ENCODE measurements at regions not wholly inside any gene's neighbourhood (a gene's known extent, or its start where the extent isn't known, plus 50 kb on each side); places are given as distances from the start of the nearest gene placed in this dataset.

DNA sequence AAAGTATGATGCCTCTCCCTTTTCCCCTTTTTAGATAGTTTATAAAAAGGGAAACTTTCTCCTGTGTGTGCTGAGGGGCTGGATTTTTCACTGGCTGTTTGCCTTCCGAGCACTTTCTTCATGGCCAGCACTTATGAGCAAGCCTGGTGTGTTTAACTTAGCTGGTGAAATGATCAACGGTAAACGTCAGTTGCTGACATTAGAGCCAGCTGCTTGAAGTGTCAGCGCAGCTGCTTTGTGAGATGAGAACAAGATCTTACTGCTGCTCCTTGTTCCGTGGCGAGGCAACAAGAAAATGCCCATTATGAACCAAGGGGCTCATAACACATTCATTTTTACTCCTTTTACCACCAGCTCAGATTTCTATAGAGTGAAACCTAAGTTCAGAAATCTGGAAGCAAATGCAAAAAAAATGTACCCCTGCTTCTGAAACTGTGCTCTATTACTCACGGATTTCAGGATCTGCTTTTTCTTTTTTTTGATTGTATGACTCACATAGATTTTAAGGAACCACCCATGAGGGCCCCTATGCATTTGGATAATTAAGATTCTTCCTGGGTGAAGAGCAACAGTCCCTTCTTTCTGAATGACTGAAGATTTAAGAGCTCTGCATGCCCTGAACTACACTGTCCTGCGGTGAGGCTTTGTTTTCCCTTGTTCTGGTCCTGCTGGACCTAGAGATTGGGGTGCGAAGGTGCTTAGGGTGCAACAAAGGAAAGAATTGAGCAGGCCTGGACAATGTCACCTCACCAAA is 74.3 kb upstream of the CPM start (continued):
- peak; percentile 96 for TF ChIP-seq NANOG (IDR thresholded peaks at IDR 0.05; ENCODE audit: insufficient read depth, low read depth, low read length, poor library complexity, severe bottlenecking)
